OCI-LY3 (cell line): ENCODE measurements at regions not wholly inside any gene's neighbourhood (a gene's known extent, or its start where the extent isn't known, plus 50 kb on each side); places are given as distances from the start of the nearest gene placed in this dataset.

Source experiments
- EZH2phosphoT487 ChIP-seq: fragments of 200-600 bp; shearing (Covaris generic); IDR thresholded peaks from 2 replicates; pipeline ENCODE4 v1.6.1; 2018; ENCODE audit warnings: antibody characterized with exemption, mixed run types, low read depth
- TF ChIP-seq, protein P1 (sequence below): fragments of 200-600, 300-600 bp; sonication (generic); IDR thresholded peaks from 2 replicates; pipeline ENCODE4 v1.5.1; 2014; ENCODE audit warnings: antibody characterized with exemption, low read length, low read depth

DNA sequence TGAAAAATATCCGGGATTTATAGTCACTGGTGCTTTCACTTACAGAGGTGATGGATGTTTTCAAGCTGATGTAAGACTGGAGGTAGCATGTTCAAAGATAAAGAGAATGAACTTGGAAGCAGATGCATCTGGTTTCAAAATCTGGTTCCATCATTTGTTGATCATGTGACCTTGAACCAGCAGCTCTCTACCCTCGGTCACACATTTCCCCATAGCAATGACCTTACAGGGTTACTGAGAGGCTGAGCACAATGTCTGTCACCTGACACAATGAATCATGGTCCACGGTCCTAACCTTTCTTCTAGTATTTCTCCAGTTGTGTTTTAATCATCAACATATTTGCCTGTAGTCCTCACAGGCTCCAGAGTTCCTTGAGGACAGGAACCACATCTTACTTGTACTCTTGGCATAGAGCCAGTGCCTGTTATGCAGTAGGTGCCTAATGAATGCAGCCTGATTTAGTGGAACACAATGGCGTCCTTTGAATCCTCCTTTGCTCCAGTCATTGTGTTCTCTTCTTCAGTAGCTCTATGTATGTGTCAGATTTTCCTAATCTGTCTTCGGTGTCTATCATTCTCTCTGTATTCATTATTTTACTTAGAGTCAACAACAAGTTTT is 667.3 kb downstream of the PTPRU start:
- TF ChIP-seq, protein P1, sequence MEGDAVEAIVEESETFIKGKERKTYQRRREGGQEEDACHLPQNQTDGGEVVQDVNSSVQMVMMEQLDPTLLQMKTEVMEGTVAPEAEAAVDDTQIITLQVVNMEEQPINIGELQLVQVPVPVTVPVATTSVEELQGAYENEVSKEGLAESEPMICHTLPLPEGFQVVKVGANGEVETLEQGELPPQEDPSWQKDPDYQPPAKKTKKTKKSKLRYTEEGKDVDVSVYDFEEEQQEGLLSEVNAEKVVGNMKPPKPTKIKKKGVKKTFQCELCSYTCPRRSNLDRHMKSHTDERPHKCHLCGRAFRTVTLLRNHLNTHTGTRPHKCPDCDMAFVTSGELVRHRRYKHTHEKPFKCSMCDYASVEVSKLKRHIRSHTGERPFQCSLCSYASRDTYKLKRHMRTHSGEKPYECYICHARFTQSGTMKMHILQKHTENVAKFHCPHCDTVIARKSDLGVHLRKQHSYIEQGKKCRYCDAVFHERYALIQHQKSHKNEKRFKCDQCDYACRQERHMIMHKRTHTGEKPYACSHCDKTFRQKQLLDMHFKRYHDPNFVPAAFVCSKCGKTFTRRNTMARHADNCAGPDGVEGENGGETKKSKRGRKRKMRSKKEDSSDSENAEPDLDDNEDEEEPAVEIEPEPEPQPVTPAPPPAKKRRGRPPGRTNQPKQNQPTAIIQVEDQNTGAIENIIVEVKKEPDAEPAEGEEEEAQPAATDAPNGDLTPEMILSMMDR = no peak
- no peak for TF ChIP-seq EZH2phosphoT487
